Osteocyte (in vitro differentiated cells): ENCODE measurements at regions not wholly inside any gene's neighbourhood (a gene's known extent, or its start where the extent isn't known, plus 50 kb on each side); places are given as distances from the start of the nearest gene placed in this dataset.
A peak's percentile ranks its signal among the peaks of the same experiment; 100 is the strongest.

Experiments used
- DNase-seq: peaks from one replicate; pipeline ENCODE4 v3.0.0; 2021; ENCODE audit warnings: mixed read lengths; ENCODE audit not compliant: unreplicated experiment; ENCODE audit errors: extremely low spot score
- H3K27ac Mint-ChIP-seq: one replicate; pipeline ENCODE4 v1.8.0; 2021; ENCODE audit warnings: mild to moderate bottlenecking, mixed read lengths; ENCODE audit not compliant: unreplicated experiment
- H3K27me3 Mint-ChIP-seq: one replicate; pipeline ENCODE4 v1.8.0; 2021; ENCODE audit warnings: mixed read lengths; ENCODE audit not compliant: unreplicated experiment
- H3K36me3 Mint-ChIP-seq: one replicate; pipeline ENCODE4 v1.8.0; 2021; ENCODE audit warnings: mixed read lengths; ENCODE audit not compliant: unreplicated experiment
- H3K4me1 Mint-ChIP-seq: one replicate; pipeline ENCODE4 v1.8.0; 2021; ENCODE audit warnings: mixed read lengths; ENCODE audit not compliant: unreplicated experiment
- H3K4me3 Mint-ChIP-seq: one replicate; pipeline ENCODE4 v1.8.0; 2021; ENCODE audit warnings: mild to moderate bottlenecking, moderate library complexity, mixed read lengths; ENCODE audit not compliant: unreplicated experiment
- H3K9me3 Mint-ChIP-seq: one replicate; pipeline ENCODE4 v1.8.0; 2021; ENCODE audit warnings: mixed read lengths; ENCODE audit not compliant: unreplicated experiment
- TF ChIP-seq, protein P1 (sequence below): fragments of 200-600 bp; sonication (generic); IDR thresholded peaks from 2 replicates; pipeline ENCODE4 v1.5.0; 2021; ENCODE audit warnings: antibody characterized with exemption, mild to moderate bottlenecking, moderate library complexity

DNA sequence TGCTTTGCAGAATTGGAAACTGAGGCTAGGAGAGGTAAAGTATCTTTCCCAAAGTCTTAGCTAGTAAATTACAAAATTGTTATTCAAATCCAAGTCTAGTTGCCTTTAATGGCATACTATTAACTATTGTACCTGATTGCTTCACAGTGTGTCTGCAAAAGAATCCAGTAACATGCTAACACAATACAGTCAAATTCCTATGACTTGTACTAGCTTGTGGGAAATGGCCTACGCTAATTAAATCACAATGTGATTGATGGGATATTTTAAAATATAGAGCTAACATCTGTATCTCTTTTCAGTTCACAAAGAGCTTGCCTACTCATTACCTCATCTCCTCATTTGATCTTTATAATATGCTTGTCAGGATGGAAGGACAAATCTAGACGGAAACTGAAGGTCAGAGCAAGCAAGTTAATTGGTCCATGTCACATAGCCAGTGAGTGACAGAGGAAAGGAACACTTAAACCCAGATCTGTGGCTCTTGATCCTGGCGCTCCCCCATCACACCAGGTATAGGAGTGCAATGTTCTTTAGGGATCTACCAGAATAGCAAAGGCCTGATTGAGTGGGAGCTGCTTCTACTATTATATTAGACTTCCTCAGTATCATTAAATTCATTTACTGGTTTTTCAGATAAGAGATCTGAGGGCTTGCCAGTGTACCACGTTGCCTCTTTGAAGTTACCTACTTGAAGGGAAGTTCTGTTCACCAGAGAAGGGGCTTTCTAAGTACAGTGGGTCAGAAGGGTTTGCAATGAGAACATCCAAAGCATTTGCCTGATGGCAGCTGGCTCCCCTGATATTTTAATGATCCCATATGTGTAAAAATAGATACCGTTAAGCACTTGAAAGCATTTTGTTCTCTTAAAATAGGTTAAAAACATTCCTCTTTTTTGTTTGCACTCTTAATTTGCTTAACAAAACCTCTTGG is 213.6 kb upstream of the SESN3 start:
- no peak overlapping the region for H3K27ac Mint-ChIP-seq
- TF ChIP-seq, protein P1, sequence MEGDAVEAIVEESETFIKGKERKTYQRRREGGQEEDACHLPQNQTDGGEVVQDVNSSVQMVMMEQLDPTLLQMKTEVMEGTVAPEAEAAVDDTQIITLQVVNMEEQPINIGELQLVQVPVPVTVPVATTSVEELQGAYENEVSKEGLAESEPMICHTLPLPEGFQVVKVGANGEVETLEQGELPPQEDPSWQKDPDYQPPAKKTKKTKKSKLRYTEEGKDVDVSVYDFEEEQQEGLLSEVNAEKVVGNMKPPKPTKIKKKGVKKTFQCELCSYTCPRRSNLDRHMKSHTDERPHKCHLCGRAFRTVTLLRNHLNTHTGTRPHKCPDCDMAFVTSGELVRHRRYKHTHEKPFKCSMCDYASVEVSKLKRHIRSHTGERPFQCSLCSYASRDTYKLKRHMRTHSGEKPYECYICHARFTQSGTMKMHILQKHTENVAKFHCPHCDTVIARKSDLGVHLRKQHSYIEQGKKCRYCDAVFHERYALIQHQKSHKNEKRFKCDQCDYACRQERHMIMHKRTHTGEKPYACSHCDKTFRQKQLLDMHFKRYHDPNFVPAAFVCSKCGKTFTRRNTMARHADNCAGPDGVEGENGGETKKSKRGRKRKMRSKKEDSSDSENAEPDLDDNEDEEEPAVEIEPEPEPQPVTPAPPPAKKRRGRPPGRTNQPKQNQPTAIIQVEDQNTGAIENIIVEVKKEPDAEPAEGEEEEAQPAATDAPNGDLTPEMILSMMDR, result no peak
- H3K36me3 Mint-ChIP-seq, result no peaks in the 10 kb centered on the region
- no peaks in the 10 kb centered on the region for H3K27me3 Mint-ChIP-seq
- no peak for DNase-seq
- no peak overlapping the region for H3K4me3 Mint-ChIP-seq
- H3K4me1 Mint-ChIP-seq, result no peaks in the 10 kb centered on the region
- no peaks in the 10 kb centered on the region for H3K9me3 Mint-ChIP-seq

DNA sequence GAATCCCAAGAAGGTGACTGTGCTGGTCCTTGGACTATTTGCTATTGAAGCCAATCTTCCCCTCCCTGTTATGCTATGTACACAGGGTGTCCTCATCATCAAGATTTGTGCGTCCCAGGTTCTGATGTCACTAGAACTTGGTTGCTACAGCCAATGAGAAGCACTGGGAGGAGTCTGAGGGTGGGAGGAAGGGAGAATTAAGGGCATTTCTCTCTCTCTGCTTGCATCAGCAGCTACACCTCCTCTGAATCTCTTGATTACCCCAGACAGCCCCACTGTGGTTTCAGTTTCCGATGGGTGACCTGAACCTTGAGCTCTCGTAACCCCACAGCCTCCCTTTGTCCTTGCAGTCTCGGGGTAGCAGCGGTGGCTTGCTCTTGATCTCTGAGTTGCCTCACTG is 212.4 kb upstream of the SESN3 start:
- H3K27me3 Mint-ChIP-seq, result no peaks in the 10 kb centered on the region
- no peak overlapping the region for H3K27ac Mint-ChIP-seq
- DNase-seq, result no peak
- no peaks in the 10 kb centered on the region for H3K4me1 Mint-ChIP-seq
- TF ChIP-seq, protein P1, result no peak
- H3K4me3 Mint-ChIP-seq, result no peak overlapping the region
- no peaks in the 10 kb centered on the region for H3K36me3 Mint-ChIP-seq
- H3K9me3 Mint-ChIP-seq, result no peaks in the 10 kb centered on the region

DNA sequence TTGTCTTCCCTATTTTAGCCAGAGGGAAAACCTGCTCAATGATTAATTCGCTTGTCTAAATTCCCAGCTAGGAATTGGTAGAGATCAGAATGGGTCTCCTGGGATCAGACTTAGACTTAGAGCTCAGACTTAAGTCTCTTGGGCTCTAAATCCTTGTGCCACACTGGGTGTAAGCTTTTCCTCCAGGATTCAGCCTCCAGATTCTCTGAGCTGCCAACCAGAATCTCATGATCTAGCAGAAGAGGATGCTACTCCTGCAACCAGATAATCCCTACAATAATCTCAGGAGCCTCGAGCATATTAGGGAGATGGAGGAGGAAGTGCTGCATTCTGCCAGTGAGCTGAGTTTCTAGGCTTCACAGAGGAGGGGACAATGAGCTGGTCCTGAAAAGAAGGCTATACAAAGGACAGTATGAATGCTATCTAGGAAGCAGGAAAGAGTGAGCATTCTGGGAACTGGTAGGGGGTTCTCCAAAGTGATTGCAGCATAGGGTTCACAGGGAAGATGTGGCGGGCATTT is 211.6 kb upstream of the SESN3 start:
- Mint-ChIP-seq H3K27me3 (no peaks in the 10 kb centered on the region), H3K9me3 (no peaks in the 10 kb centered on the region), H3K27ac (no peak overlapping the region), H3K36me3 (no peaks in the 10 kb centered on the region), H3K4me1 (no peaks in the 10 kb centered on the region), H3K4me3 (no peak overlapping the region)
- no peak for DNase-seq
- TF ChIP-seq, protein P1, result no peak

DNA sequence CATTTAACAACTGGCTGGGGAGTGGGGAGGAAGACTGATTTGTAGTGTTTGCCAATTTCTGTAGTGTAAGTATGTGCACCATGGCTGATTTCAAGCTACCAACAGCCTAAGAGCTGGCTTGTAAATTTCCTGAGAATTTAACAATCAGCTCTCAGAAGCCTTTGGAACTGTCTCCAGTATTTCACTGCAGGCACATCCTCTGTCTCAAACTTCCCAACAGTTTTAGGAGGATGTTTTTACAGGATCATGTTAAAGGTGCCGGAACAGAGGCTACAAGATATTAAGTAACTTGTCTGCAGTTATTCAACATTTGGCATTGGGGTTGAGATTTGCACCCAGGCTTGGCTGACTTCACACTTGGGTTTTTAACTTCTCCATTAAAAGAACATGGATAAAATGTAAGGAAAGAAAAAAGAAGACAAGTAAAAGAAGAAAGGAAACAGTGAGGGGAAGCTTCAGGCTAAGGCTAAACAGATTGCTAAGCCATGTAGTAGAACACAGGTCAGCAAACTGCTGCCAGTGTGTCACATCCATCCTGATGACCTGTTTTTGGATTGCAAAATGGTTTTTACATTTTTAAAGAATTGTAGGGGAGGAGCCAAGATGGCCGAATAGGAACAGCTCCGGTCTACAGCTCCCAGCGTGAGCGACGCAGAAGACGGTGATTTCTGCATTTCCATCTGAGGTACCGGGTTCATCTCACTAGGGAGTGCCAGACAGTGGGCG is 204.8 kb upstream of the SESN3 start:
- Mint-ChIP-seq H3K27ac (no peak overlapping the region), H3K27me3 (peaks cover 10% of the 10 kb centered on the region), H3K36me3 (no peaks in the 10 kb centered on the region), H3K4me1 (peaks cover 15% of the 10 kb centered on the region), H3K9me3 (no peaks in the 10 kb centered on the region), H3K4me3 (no peak overlapping the region)
- peak; percentile 8 for DNase-seq
- TF ChIP-seq, protein P1, result no peak

DNA sequence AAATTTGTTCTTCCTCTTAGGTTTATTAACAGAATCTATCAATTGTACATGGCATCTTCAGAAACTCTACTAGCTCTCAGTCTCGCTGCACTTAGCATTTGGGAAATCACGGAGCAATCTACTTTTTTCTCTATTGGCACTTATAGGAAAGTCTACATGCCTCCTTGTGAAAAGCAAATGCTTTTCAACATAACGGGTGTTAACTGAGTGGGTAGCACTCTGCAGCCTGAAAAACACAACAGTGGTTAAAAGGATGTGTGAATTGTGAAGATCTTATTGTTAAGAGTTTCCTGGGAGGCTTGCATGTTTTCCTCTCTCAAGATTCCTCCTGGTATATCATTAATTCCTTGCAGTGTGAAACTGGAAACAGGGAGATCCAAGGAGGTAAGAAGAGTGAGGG is 204.2 kb upstream of the SESN3 start:
- no peaks in the 10 kb centered on the region for H3K36me3 Mint-ChIP-seq
- TF ChIP-seq, protein P1, result no peak
- no peak overlapping the region for H3K4me3 Mint-ChIP-seq
- no peaks in the 10 kb centered on the region for H3K9me3 Mint-ChIP-seq
- no peak overlapping the region for H3K27ac Mint-ChIP-seq
- H3K4me1 Mint-ChIP-seq, result peaks cover 15% of the 10 kb centered on the region
- no peak for DNase-seq
- H3K27me3 Mint-ChIP-seq, result peaks cover 10% of the 10 kb centered on the region
